HUES64 (cell line): ENCODE measurements at regions not wholly inside any gene's neighbourhood (a gene's known extent, or its start where the extent isn't known, plus 50 kb on each side); places are given as distances from the start of the nearest gene placed in this dataset.

Experiments
- H3K27ac ChIP-seq: 2 replicates; pipeline ENCODE4 v1.7.0; 2013; ENCODE audit warnings: low read depth, low read length, inconsistent platforms
- H3K27me3 ChIP-seq: 2 replicates; pipeline ENCODE4 v1.6.1; 2013; ENCODE audit warnings: mild to moderate bottlenecking, low read length; ENCODE audit not compliant: insufficient read depth
- H3K36me3 ChIP-seq: 2 replicates; pipeline ENCODE4 v1.6.1; 2013; ENCODE audit warnings: mild to moderate bottlenecking, low read length; ENCODE audit not compliant: insufficient read depth
- H3K4me1 ChIP-seq: 2 replicates; pipeline ENCODE4 v1.6.1; 2013; ENCODE audit warnings: mild to moderate bottlenecking, low read length, moderate library complexity; ENCODE audit not compliant: insufficient read depth
- H3K4me3 ChIP-seq: 2 replicates; pipeline ENCODE4 v1.5.1; 2013; ENCODE audit warnings: mild to moderate bottlenecking, low read length, moderate library complexity
- H3K9ac ChIP-seq: 2 replicates; pipeline ENCODE4 v1.6.1; 2013; ENCODE audit warnings: mild to moderate bottlenecking, low read depth, low read length
- H3K9me3 ChIP-seq: 2 replicates; pipeline ENCODE4 v1.6.1; 2013; ENCODE audit warnings: low read depth, low read length; ENCODE audit not compliant: insufficient read depth
- WGBS: fragments of 150-250, 120-280 bp; methylation state at CpG from one replicate; pipeline ENCODE4 v1.1.7; 2013; ENCODE audit warnings: missing lambda C conversion rate; 5-methylcytosine and 5-hydroxymethylcytosine counted together

GRCh38 chr6:23140871-23141270 is 571.5 kb downstream of the HDGFL1 start:
- no peak overlapping the region for H3K4me3 ChIP-seq
- H3K4me1 ChIP-seq: no peaks in the 10 kb centered on the region
- no peak overlapping the region for H3K27ac ChIP-seq
- no peaks in the 10 kb centered on the region for H3K36me3 ChIP-seq
- H3K27me3 ChIP-seq: no peaks in the 10 kb centered on the region
- no peaks in the 10 kb centered on the region for H3K9me3 ChIP-seq
- no peak overlapping the region for H3K9ac ChIP-seq

GRCh38 chr6:23145781-23146180 is 576.4 kb downstream of the HDGFL1 start:
- Histone ChIP-seq H3K4me1 (no peaks in the 10 kb centered on the region), H3K27ac (no peak overlapping the region), H3K36me3 (no peaks in the 10 kb centered on the region), H3K27me3 (no peaks in the 10 kb centered on the region), H3K9ac (no peak overlapping the region), H3K4me3 (no peak overlapping the region), H3K9me3 (no peaks in the 10 kb centered on the region)
- 96% methylated on average over 2 of the region's 2 CpGs for WGBS

GRCh38 chr6:23154159-23154558 is 584.8 kb downstream of the HDGFL1 start:
- H3K27ac ChIP-seq: no peak overlapping the region

GRCh38 chr6:23170049-23170448 is 600.7 kb downstream of the HDGFL1 start:
- WGBS: no CpG with 5 or more reads among the region's 1 CpG
- peaks cover 22% of the 10 kb centered on the region for H3K9me3 ChIP-seq
- no peak overlapping the region for H3K9ac ChIP-seq
- no peak overlapping the region for H3K4me3 ChIP-seq
- no peaks in the 10 kb centered on the region for H3K36me3 ChIP-seq
- peaks cover 15% of the 10 kb centered on the region for H3K4me1 ChIP-seq
- no peaks in the 10 kb centered on the region for H3K27me3 ChIP-seq
- H3K27ac ChIP-seq: no peak overlapping the region

More at GRCh38 chr6:23154159-23154558, 584.8 kb downstream of the HDGFL1 start:
- no peaks in the 10 kb centered on the region for H3K4me1 ChIP-seq
- H3K27me3 ChIP-seq: no peaks in the 10 kb centered on the region
- 0 out of 2 replicates have a peak, but pooled peaks cover 3% of the 10 kb centered on the region for H3K9me3 ChIP-seq
- H3K4me3 ChIP-seq: no peak overlapping the region
- no peaks in the 10 kb centered on the region for H3K36me3 ChIP-seq
- H3K9ac ChIP-seq: no peak overlapping the region

GRCh38 chr6:23173234-23173633 is 603.9 kb downstream of the HDGFL1 start:
- Histone ChIP-seq H3K4me1 (peaks cover 16% of the 10 kb centered on the region), H3K9me3 (peaks cover 10% of the 10 kb centered on the region; the same call in 1 of the 2 replicates), H3K27me3 (no peaks in the 10 kb centered on the region), H3K36me3 (no peaks in the 10 kb centered on the region), H3K27ac (no peak overlapping the region), H3K9ac (no peak overlapping the region), H3K4me3 (no peak overlapping the region)
- WGBS: 94% methylated on average over 3 of the region's 3 CpGs

GRCh38 chr6:23174781-23175361 is 605.5 kb downstream of the HDGFL1 start:
- Histone ChIP-seq H3K4me3 (no peak overlapping the region), H3K9me3 (no peaks in the 10 kb centered on the region), H3K36me3 (no peaks in the 10 kb centered on the region), H3K4me1 (peaks cover 10% of the 10 kb centered on the region), H3K27ac (no peak overlapping the region), H3K27me3 (no peaks in the 10 kb centered on the region), H3K9ac (no peak overlapping the region)
- 93% methylated on average over 6 of the region's 7 CpGs for WGBS

GRCh38 chr6:23175391-23175790 is 606.0 kb downstream of the HDGFL1 start:
- Histone ChIP-seq H3K27ac (no peak overlapping the region), H3K9ac (no peak overlapping the region), H3K9me3 (no peaks in the 10 kb centered on the region), H3K27me3 (no peaks in the 10 kb centered on the region), H3K36me3 (no peaks in the 10 kb centered on the region), H3K4me1 (peaks cover 6% of the 10 kb centered on the region), H3K4me3 (no peak overlapping the region)
- no CpG with 5 or more reads among the region's 2 CpGs for WGBS

GRCh38 chr6:23176471-23176870 is 607.1 kb downstream of the HDGFL1 start:
- Histone ChIP-seq H3K27ac (no peak overlapping the region), H3K27me3 (no peaks in the 10 kb centered on the region), H3K4me1 (peaks cover 15% of the 10 kb centered on the region), H3K9me3 (no peaks in the 10 kb centered on the region), H3K36me3 (no peaks in the 10 kb centered on the region), H3K9ac (no peak overlapping the region), H3K4me3 (no peak overlapping the region)
- 98% methylated on average over 7 of the region's 8 CpGs for WGBS

- 97% methylated on average over 11 of the region's 11 CpGs for WGBS
Measured at GRCh38 chr6:23176883-23177282, 607.5 kb downstream of the HDGFL1 start.

GRCh38 chr6:23177806-23178205 is 608.4 kb downstream of the HDGFL1 start:
- Histone ChIP-seq H3K4me3 (no peak overlapping the region), H3K9me3 (no peaks in the 10 kb centered on the region), H3K27me3 (no peaks in the 10 kb centered on the region), H3K36me3 (no peaks in the 10 kb centered on the region), H3K9ac (no peak overlapping the region), H3K4me1 (peaks cover 21% of the 10 kb centered on the region), H3K27ac (no peak overlapping the region)
- 85% methylated on average over 1 of the region's 1 CpG for WGBS

More at GRCh38 chr6:23176883-23177282, 607.5 kb downstream of the HDGFL1 start:
- no peak overlapping the region for H3K9ac ChIP-seq
- H3K27me3 ChIP-seq: no peaks in the 10 kb centered on the region
- H3K27ac ChIP-seq: no peak overlapping the region
- H3K4me3 ChIP-seq: no peak overlapping the region
- H3K9me3 ChIP-seq: no peaks in the 10 kb centered on the region
- H3K4me1 ChIP-seq: peaks cover 19% of the 10 kb centered on the region
- H3K36me3 ChIP-seq: no peaks in the 10 kb centered on the region

- 97% methylated on average over 4 of the region's 4 CpGs for WGBS
- Histone ChIP-seq H3K36me3 (no peaks in the 10 kb centered on the region), H3K27ac (no peak overlapping the region), H3K27me3 (no peaks in the 10 kb centered on the region), H3K9me3 (no peaks in the 10 kb centered on the region), H3K4me3 (no peak overlapping the region), H3K9ac (no peak overlapping the region), H3K4me1 (peaks cover 20% of the 10 kb centered on the region)
Measured at GRCh38 chr6:23179994-23180393, 610.6 kb downstream of the HDGFL1 start.
